GM21526 (cell line): ENCODE measurements at regions not wholly inside any gene's neighbourhood (a gene's known extent, or its start where the extent isn't known, plus 50 kb on each side); places are given as distances from the start of the nearest gene placed in this dataset.

Experiments used
- ATAC-seq: cut with Tn5 transposase; IDR thresholded peaks from one replicate; pipeline ENCODE4 v1.9.1; 2021; ENCODE audit warnings: moderate library complexity; ENCODE audit not compliant: unreplicated experiment, low FRiP score

DNA sequence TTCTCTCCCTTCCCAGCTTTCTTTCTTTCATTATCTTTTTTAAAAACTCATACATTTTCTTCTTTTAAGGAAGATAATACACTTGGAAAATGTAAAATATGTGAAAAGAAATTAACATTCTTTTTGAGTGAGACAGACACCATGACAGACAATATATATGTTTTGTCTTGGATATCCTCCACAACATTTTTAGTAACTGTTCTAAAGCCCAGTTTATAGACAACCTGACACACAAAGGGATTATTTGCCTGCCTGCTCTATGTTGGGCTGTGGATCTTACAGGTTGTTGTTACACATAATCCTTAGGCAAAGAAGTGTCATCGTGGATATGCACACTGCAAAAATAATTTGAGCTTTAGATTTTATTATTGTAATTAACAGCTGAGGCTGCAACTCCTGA lies 301.4 kb upstream of the PDGFD start:
- ATAC-seq: no peak

DNA sequence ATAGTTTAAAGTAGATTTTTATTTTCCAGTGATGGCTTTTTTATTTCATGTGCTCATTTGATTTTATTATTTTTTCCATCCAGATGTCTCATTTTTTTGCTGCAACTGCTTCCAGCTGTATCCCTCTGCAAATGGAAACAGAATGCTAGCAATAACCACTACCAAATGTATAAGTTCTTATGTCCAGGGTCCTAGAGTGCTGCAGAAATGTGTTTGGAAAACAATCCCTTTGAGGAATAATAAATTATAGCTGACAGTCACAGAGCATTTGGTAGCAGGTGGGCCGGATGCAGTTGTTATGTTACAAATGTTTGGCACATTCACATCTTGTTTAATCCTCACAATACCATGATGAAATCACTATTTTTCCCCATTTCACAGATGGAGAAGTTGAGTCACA lies 300.7 kb upstream of the PDGFD start:
- no peak for ATAC-seq

DNA sequence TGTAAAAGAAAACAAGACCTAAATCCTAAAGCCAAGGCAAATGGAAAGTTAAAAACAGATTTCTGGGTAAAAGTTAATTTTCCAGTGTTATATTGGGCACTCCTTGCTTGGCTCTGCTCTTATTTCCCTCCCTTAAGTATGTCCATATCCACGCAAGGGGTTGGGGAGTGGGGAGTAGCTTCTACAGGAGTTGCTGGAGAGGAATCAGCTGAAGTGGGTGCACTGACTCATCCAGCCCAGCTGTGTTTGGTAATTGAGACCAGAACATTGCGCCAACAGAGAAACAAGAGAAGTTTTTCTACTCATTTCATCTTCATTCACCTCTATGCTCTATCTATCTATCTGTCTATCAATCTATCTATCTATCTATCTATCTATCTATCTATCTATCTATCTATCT lies 298.4 kb upstream of the PDGFD start:
- ATAC-seq: no peak

DNA sequence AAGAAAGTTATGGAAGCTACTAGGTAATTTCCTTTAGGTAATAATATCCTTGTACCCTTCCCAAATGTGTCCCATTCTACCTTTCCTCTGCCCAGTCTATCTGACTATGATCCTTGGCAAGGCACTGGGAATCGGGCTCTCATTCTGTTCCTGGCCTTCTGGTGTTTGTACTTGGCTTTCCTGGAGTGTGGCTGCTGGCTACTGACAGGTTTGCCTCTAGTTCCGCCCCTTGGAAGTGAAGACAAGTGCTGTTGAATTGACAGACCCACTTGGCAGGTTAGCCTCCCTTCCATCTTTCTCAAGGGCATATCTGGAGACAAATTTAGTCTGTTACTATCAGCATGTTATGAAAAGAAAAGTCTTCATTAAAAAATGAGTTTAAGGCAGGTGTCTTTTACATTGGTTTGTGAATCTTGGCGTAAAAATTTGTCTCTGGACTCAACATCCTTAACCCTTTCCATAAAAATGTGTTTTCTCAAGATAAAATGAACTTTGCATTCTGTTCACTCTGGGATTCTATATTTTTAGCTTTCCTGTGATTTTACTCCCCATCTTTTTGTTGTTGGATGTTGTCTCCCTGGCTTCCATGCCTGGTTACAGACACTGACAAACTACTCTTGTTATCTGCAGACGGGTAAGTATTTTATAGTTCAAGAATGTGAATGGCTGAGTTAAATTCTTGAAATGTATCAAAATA lies 287.4 kb upstream of the PDGFD start:
- no peak for ATAC-seq

DNA sequence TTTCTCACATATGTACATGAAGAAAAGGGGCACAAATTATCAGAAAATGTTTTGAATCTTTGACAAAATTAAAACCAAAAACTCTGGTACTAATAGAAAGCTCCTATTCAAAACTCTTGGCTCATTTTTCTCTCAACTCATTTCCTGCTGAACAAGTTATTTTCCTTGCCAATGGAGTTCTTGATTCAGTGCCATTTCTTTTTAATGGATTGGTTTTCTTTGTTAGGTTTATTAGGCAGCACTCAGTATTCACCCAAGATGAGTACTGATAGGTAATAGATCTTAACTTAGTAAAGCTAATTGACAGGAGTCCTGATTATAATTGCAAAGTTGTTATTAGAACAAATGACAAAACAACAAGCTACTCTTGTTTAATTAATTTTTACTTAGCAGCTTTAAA lies 279.4 kb upstream of the PDGFD start:
- no peak for ATAC-seq

DNA sequence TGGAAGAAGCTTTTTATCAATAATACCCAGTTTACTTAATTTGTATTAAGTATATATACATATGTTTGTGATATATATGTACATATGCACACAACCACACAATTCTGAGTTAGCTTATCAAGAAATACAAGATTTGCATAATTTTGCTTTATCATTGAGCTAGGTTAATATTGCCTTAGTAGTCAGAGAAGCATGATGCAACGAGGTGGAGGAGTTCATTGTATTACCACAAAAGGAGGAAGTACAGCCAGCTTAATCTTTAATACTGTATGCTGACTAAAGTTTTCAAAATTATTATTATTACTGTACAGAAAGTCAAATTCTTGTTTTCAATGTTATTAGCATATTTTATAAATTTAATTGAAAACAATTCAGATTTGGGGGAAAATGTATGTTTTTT lies 278.4 kb upstream of the PDGFD start:
- no peak for ATAC-seq

DNA sequence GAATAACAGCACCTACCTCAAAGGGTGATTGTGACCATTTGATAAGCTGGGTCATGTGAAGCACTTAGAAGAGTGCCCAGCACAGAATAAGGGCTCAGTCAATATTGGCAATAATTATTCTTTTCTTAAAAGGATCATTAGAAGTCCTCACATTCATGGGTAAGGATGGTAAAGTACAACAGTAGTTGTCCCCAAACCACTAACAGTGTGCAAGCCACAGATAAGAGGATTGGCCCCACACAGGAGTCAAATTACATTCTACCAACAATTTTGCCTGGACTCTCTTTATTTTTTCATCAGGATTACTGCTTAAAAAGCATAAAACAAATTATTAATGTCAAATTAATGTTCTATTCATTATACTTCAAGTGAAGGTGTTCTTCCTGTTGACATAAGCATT lies 271.5 kb upstream of the PDGFD start:
- ATAC-seq: no peak

DNA sequence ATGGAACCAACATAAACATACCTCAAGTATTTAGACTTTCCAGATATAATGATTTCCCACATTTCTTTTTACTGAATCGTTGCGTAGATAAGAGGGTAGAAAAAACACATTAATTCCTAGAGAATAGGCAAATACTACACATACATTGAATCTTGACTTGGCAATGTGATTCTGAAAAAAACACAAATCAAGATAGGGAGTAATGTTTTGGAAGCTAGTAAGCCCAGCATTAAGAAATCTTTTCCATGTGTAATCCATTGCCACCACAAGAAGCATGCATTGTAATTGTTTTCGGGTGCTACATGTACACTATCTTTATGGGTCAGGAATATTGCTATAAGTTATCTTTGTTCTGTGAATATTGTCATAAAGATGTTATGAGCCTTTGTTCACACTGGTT lies 269.8 kb upstream of the PDGFD start:
- ATAC-seq: no peak

DNA sequence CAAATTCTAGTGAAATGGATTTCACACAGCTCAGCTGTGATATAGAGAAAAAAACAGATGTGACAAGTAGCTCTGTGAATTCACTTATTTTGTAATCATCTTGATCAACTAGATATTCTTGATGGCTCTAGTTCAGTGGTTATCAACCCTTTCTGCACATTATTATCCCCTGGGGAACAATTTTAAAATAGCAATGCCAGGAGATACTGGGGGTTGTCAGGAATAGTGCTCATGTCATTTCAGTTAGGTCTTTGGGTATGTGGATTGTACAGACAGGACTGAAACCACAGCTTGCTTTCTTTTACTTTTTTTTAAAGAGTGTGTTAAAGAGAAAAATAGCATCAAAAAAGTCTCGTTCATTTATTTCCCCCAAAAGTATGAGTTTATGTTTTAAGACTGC lies 269.0 kb upstream of the PDGFD start:
- ATAC-seq: no peak

DNA sequence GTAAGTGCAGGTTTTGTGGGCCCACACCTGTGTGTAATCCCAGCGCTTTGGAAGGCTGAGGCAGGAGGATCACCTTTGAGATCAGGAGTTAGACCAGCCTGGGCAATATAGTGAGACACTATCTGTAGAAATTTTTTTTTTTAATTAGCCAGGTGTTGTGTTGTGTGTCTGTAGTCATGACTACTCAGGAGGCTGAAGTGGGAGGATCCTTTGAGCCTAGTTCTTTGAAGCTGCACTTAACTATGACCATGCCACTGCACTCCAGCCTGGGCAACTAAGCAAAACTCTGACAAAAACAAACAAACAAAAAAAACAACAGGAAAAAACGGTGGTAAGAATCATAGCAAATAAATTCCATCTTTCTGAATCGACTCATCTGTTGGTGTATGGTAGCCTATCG lies 268.6 kb upstream of the PDGFD start:
- ATAC-seq: no peak

DNA sequence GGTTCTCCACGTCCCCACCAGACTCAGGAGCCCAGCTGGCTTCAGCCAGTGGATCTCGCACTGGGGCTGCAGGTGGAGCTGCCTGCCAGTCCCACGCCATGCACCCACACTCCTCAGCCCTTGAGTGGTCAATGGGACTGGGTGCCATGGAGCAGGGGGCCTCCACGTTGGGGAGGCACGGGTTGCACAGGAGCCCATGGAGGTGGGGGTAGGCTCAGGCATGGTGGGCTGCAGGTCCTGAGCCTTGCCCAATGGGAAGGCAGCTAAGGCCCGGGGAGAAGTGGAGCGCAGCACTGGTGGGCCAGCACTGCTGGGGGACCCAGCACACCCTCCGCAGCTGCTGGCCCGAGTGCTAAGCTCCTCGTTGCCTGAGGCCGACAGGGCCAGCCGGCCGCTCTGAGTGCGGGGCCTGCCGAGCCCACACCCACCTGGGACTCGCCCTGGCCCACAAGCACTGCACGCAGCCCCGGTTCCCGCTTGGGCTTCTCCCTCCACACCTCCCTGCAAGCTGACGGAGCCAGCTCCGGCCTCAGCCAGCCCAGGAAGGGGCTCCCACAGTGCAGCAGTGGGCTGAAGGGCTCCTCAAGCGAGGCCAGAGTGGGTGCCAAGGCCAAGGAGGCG lies 258.5 kb upstream of the PDGFD start:
- no peak for ATAC-seq

DNA sequence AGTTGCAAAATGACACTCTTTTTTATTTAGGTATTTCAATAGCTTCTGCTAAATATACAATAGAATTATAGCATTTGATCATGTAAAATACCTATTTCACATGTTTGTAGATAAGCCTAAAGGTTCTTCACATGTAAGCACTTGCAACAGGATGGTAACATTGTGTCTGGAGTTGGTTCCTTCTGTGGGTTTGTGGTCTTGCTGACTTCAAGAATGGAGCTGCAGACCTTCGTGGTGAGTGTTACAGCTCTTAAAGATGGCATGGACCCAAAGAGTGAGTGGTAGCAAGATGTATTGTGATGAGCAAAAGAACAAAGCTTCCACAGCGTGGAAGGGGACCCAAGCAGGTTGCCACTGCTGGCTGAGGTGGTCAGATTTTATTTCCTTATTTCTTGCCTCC lies 246.4 kb upstream of the PDGFD start:
- ATAC-seq: no peak

DNA sequence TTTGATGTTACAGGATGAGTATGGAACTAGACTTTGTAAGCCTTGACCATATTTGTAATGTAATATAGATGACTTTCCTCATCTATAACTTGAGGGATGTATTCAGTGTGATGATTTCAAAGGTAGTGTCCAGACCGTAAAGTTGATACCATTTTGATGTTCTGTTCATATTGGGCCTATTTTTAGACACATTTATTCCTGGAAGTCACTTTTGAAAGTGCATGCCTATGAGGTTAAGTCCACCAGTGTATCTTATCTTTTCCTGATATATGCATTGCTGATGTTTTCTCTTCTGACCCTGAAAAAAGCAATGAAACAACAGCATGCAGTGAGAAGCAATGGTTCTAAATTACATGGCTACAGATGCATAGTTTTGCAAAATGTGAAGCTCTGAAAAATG lies 244.7 kb upstream of the PDGFD start:
- ATAC-seq: no peak

DNA sequence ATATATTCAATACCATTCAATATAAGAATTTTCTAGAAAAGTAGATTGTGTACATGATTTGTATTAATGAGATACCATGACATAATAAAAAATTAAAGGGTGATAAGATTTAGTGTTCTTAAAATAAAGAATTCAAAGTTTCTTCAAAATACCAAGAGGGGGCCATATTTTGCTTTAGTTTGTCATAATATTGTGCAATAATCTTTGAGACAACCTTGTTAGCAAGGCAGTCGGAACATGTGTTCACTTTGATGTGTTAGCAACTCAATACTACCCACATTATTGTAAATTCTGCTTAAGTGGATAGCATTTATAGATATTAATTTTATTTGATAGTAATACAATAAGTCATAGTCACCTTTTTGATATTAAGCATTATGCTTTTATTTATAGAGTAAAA lies 241.3 kb upstream of the PDGFD start:
- no peak for ATAC-seq

DNA sequence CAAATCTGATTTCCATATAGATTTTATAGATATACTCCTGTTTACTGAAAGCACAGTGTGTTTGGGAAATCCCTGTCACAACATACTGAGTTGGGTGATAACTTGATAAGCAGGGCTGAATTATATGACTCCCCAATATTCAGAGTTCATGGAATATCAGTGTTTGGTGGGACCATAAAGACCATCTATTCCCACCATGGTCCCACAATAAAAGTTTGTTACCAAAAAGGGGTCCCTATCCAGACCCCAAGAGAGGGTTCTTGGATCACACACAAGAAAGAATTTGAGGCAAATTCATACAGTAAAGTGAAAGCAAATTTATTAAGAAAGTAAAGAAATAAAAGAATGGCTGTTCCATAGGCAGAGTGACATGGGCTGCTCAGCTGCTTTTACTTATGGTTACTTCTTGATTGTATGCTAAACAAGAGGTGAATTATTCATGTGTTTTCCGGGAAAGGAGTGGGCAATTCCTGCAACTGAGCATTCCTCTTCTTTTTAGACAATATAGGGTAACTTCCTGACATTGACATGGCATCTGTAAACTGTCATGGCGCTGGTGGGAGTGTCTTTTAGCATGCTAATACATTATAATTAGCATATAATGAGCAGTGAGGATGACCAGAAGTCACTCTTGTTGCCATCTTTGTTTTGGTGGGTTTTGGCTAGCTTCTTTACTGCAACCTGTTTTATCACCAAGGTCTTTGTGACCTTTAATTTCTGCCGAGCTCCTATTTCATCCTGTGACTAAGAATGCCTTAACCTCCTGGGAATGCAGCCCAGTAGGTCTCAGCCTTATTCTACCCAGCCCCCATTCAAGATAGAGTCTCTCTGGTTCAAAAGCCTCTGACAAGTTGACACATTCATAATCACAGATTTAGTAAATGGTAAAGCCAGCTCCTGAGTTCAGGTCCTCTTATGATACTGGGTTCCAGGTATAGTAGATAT lies 240.6 kb upstream of the PDGFD start:
- no peak for ATAC-seq

DNA sequence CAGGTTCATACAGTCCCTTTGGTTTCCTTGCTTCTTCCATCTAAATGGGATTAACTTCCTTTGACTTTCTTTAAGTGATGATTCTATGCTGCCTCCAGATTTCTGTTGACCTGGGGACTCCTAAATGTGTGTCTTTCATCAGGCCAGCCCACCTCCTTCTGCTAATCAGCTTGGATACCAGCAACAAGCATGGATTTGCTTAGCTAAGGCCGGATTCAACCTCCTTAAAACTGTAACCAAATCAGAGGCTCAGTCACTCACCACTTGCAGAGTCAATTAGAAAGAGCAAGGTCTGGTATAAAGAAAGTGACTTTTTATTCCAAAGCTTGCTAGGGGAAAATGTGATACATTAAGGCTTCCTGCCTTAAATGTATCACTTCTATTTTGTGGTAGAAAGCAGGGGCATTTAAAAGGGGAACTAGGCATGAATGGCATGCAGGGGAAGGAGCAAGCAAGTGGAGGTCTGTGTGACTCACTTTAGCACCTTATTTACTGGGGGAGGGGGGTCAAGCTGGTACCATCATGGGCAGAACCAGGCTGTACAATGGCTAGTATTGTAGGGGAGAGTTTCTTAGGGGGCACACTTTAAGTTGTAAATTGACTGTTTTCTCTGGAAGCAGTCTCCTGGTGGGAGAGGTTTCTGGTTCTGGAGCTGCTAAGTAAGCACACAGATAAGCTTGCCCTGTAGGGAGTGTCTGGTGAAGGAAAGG lies 239.0 kb upstream of the PDGFD start:
- no peak for ATAC-seq

DNA sequence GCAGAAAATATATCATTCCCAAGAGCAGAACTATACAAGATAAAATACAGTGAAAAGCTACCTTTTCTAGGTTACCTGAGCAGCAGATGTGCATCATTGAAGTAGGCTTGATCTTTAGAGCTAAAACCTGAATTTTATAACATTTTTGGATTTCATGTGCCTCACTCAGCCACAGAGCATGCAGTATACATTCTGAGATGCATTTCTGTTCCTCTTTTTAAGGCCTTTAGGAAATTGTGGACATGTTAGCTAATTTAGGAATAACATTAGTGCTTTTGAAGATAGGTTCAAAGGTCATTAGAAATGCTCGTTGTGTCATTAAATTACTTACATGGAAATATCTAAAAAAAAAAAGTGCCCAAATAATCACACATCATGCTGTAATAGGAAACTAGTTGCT lies 230.6 kb upstream of the PDGFD start:
- ATAC-seq: no peak

DNA sequence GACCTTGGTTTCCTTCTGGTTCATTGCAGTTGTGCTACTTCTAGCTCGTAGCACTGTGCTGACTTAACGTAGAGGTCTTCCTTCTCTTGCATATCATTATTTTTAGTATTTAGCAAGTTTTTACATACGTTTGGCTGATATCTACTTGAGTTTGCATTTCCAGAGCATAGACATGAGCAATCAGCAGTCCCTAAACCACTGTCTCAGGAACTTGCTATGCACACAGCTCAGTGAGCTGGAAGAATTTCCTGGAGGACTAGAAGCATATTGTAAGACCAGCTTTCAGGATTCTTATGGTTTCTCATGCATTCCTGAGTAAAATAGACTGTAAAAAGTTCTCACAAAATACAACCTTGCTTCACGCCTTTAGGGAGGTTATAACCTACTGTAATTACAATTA lies 226.7 kb upstream of the PDGFD start:
- ATAC-seq: no peak

DNA sequence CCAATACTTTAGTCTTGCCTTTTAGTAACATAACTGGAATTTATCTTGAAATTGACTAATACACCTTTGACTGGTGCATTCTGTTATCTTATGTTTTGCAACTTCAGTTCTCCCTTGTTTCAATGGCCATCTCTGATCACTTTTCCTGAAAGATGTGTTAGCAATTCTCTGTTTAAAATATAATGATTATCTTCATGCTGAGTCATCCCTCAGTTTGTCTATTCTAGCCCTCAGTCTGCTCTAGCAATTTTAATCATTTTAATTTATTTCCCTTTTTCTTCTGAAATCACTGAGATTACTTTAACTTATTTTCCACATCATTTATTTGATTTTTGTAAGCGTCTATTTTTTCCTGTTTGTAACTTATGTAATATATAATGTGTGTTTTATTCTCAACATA lies 221.9 kb upstream of the PDGFD start:
- no peak for ATAC-seq

DNA sequence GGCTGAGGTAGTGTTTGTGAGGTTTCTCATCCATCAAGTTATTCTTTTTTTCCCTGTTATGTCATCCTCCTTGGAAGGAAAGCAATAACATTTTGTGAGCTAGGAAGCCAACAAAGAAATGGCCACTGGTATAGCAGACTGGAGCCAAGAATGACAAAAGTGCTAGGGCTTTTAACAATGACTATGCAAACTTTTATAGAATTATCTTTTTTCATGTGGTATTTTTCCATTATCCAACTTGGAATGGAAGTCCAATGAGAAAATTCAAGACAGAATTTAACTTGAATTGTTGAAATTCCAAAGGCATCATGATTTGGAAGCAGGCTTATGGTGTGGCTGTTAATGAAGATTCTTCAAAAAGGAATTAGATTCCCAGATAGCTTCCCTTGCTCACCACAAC lies 216.4 kb upstream of the PDGFD start:
- no peak for ATAC-seq

DNA sequence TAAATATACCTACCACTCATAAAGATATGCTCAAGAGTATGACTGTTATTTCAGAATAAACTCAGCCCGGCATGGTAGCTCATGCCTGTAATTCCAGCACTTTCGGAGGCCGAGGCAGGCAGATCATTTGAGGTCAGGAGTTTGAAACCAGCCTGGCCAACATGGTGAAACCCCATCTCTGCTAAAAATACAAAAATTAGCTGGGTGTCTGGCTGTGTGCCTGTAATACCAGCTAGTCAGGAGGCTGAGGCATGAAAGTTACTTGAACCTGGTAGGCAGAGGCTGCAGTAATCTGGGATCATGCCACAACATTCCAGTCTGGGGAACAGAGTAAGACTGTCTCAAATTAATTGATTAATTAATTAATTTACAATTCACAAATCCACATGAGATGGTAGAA lies 208.2 kb upstream of the PDGFD start:
- no peak for ATAC-seq
